HEK293 (cell line): ENCODE measurements at regions not wholly inside any gene's neighbourhood (a gene's known extent, or its start where the extent isn't known, plus 50 kb on each side); places are given as distances from the start of the nearest gene placed in this dataset.

ENCODE experiments used
- ZNF791 ChIP-seq: fragments of 450-650 bp; formaldehyde crosslinking; IDR thresholded peaks from 2 replicates; pipeline ENCODE4 v1.5.1; 2016; ENCODE audit warnings: missing biosample characterization, missing genetic modification characterization
- TF ChIP-seq, protein P1 (sequence below): fragments of 450-650 bp; formaldehyde crosslinking; IDR thresholded peaks from 2 replicates; pipeline ENCODE4 v1.5.1; 2016; ENCODE audit warnings: missing biosample characterization, missing genetic modification characterization
- TF ChIP-seq, protein P2 (sequence below): fragments of 450-650 bp; formaldehyde crosslinking; IDR thresholded peaks from 2 replicates; pipeline ENCODE4 v1.5.0; 2017; ENCODE audit warnings: missing biosample characterization, missing genetic modification characterization, borderline replicate concordance
- TF ChIP-seq, protein P3 (sequence below): fragments of 450-650 bp; formaldehyde crosslinking; IDR thresholded peaks from 2 replicates; pipeline ENCODE4 v1.5.1; 2017; ENCODE audit warnings: missing biosample characterization, mild to moderate bottlenecking, missing genetic modification characterization, moderate library complexity

DNA sequence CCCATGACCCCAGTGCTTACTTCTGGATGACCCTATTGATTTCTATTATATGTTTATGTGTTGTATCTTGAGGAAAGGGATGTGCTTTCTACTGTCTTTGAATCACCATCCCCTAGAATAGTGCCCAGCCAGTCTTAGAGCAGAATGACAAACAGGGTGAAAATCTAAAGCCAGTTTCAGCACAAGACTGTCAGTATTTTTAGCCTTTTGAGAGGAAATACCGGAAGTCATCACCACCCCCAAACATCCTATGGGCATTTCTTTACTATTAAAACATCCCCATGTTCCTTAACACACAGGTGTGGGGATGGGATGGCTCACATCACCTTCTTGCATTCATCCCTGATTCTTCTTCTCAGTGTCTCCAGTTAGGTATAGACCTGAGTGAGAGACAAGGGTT is 52.1 kb upstream of the UBE2L5 start:
- TF ChIP-seq, protein P1, sequence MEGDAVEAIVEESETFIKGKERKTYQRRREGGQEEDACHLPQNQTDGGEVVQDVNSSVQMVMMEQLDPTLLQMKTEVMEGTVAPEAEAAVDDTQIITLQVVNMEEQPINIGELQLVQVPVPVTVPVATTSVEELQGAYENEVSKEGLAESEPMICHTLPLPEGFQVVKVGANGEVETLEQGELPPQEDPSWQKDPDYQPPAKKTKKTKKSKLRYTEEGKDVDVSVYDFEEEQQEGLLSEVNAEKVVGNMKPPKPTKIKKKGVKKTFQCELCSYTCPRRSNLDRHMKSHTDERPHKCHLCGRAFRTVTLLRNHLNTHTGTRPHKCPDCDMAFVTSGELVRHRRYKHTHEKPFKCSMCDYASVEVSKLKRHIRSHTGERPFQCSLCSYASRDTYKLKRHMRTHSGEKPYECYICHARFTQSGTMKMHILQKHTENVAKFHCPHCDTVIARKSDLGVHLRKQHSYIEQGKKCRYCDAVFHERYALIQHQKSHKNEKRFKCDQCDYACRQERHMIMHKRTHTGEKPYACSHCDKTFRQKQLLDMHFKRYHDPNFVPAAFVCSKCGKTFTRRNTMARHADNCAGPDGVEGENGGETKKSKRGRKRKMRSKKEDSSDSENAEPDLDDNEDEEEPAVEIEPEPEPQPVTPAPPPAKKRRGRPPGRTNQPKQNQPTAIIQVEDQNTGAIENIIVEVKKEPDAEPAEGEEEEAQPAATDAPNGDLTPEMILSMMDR (tag by site-specific recombination): no peak
- no peak for TF ChIP-seq ZNF791
- TF ChIP-seq, protein P2, sequence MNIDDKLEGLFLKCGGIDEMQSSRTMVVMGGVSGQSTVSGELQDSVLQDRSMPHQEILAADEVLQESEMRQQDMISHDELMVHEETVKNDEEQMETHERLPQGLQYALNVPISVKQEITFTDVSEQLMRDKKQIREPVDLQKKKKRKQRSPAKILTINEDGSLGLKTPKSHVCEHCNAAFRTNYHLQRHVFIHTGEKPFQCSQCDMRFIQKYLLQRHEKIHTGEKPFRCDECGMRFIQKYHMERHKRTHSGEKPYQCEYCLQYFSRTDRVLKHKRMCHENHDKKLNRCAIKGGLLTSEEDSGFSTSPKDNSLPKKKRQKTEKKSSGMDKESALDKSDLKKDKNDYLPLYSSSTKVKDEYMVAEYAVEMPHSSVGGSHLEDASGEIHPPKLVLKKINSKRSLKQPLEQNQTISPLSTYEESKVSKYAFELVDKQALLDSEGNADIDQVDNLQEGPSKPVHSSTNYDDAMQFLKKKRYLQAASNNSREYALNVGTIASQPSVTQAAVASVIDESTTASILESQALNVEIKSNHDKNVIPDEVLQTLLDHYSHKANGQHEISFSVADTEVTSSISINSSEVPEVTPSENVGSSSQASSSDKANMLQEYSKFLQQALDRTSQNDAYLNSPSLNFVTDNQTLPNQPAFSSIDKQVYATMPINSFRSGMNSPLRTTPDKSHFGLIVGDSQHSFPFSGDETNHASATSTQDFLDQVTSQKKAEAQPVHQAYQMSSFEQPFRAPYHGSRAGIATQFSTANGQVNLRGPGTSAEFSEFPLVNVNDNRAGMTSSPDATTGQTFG (tag by site-specific recombination): no peak
- TF ChIP-seq, protein P3, sequence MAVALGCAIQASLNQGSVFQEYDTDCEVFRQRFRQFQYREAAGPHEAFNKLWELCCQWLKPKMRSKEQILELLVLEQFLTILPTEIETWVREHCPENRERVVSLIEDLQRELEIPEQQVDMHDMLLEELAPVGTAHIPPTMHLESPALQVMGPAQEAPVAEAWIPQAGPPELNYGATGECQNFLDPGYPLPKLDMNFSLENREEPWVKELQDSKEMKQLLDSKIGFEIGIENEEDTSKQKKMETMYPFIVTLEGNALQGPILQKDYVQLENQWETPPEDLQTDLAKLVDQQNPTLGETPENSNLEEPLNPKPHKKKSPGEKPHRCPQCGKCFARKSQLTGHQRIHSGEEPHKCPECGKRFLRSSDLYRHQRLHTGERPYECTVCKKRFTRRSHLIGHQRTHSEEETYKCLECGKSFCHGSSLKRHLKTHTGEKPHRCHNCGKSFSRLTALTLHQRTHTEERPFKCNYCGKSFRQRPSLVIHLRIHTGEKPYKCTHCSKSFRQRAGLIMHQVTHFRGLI (tag by site-specific recombination): no peak
